ENCODE measurements at regions not wholly inside any gene's neighbourhood (a gene's known extent, or its start where the extent isn't known, plus 50 kb on each side); places are given as distances from the start of the nearest gene placed in this dataset.

GRCh38 chr6:96450770-96451130 lies 70.9 kb upstream of the UFL1 start:
- H3K27ac ChIP-seq (ENCODE audit: low read length): no peak overlapping the region
- Mint-ChIP-seq H3K27ac (no peak overlapping the region), H3K9me3 (peaks cover 1 to 2% (median 2%) of the 10 kb centered on the region in 3 donors), H3K4me1 (no peaks in the 10 kb centered on the region), H3K27me3 (no peaks in the 10 kb centered on the region), H3K36me3 (no peaks in the 10 kb centered on the region), H3K4me3 (no peak overlapping the region)
- no peaks in the 10 kb centered on the region for H3K9me3 ChIP-seq
- H3K4me3 ChIP-seq (ENCODE audit: control insufficient read depth in 1 of 2, extremely low read depth in 1 of 2, low read length in 1 of 2): no peak overlapping the region
- H3K27me3 ChIP-seq (replicated peaks in 1 of 2; ENCODE audit: control insufficient read depth in 2 of 2, extremely low read depth in 1 of 2, insufficient read depth in 2 of 2, low read length in 1 of 2): no peaks in the 10 kb centered on the region
- ATAC-seq (replicated peaks in 1 of 4) (no peak), DNase-seq (no peak)
- H3K4me1 ChIP-seq (ENCODE audit: control insufficient read depth in 1 of 2, extremely low read depth in 1 of 2, insufficient read depth in 2 of 2, low read length in 2 of 2): no peaks in the 10 kb centered on the region
- ChIA-PET CTCF (no interaction called here), POLR2A (no interaction called here)
- H3K36me3 ChIP-seq (ENCODE audit: control insufficient read depth in 2 of 2, extremely low read depth in 1 of 2, insufficient read depth in 1 of 2, low read length in 1 of 2): no peaks in the 10 kb centered on the region

DNA sequence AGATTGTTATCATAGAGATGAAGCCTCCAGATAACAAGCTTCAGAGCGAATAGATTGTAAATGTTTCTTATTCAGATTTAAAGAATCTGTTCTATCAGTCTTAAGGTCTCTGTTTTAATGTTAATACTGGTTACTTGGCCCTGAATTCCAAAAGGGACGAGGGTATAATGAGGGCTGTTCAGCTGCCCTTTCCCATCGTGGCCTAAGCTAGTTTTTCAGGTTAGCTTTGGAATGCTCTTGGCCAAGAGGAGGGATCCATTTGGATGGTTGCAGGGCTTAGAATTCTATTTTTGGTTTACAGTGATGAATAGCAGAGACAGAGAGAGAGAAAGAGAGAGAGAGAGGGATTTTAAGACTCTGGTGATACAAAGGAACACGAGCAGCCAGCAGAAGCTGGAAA lies 62.8 kb upstream of the UFL1 start:
- Histone ChIP-seq H3K27me3 (replicated peaks in 1 of 2; ENCODE audit: control insufficient read depth in 2 of 2, extremely low read depth in 1 of 2, insufficient read depth in 2 of 2, low read length in 1 of 2) (no peaks in the 10 kb centered on the region), H3K4me3 (ENCODE audit: control insufficient read depth in 1 of 2, extremely low read depth in 1 of 2, low read length in 1 of 2) (no peak overlapping the region), H3K36me3 (ENCODE audit: control insufficient read depth in 2 of 2, extremely low read depth in 1 of 2, insufficient read depth in 1 of 2, low read length in 1 of 2) (no peaks in the 10 kb centered on the region), H3K9me3 (no peaks in the 10 kb centered on the region), H3K27ac (ENCODE audit: low read length) (no peak overlapping the region), H3K4me1 (ENCODE audit: control insufficient read depth in 1 of 2, extremely low read depth in 1 of 2, insufficient read depth in 2 of 2, low read length in 2 of 2) (no peaks in the 10 kb centered on the region)
- Mint-ChIP-seq H3K27me3 (no peaks in the 10 kb centered on the region), H3K36me3 (no peaks in the 10 kb centered on the region), H3K9me3 (no peaks in the 10 kb centered on the region), H3K4me1 (no peaks in the 10 kb centered on the region), H3K4me3 (no peak overlapping the region), H3K27ac (no peak overlapping the region)
- DNase-seq: no peak
- WGBS (ENCODE audit: insufficient coverage): 73% methylated on average over 4 of the region's 4 CpGs
- POLR2A ChIA-PET: no interaction called here
- ATAC-seq (replicated peaks in 1 of 4): no peak
- CTCF ChIA-PET: interaction anchor here in 1 of 2 donors (1.0 kb wide), 1 partner anchor 9 kb away, joined by 3 read pairs; no protein-coding TSS in a partner anchor

DNA sequence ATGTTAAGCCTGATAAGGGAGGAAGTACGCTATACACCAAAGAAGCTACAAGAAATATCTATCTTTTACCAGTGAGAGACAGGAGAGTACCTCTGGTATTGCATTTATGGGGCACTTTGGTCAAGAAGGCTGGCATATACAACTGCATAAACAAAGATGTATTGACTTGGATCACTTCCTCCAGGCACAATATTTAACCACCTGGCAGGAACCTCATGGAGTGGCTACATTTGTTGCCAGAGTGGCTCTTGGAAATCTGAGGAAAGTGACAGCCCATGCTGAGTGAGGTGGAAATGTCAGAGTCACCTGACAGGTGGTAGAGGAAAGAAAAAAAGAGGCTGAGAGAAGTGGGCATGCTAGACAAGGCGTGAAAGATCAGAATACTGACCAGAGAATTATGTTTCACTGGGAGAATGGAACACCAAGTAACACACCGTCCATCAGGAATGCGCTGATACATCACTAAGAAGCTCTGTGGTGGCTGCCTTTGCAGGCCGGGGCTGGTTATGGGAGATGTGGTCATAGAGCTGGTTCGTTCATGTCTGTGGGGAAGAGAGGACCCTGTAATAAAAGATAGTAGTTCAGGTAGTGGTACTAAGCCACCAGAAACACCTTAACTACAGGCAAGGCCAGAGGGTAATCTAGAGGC lies 61.4 kb upstream of the UFL1 start:
- Histone ChIP-seq H3K4me1 (ENCODE audit: control insufficient read depth in 1 of 2, extremely low read depth in 1 of 2, insufficient read depth in 2 of 2, low read length in 2 of 2) (no peaks in the 10 kb centered on the region), H3K27ac (ENCODE audit: low read length) (no peak overlapping the region), H3K4me3 (ENCODE audit: control insufficient read depth in 1 of 2, extremely low read depth in 1 of 2, low read length in 1 of 2) (no peak overlapping the region), H3K9me3 (no peaks in the 10 kb centered on the region), H3K27me3 (replicated peaks in 1 of 2; ENCODE audit: control insufficient read depth in 2 of 2, extremely low read depth in 1 of 2, insufficient read depth in 2 of 2, low read length in 1 of 2) (no peaks in the 10 kb centered on the region), H3K36me3 (ENCODE audit: control insufficient read depth in 2 of 2, extremely low read depth in 1 of 2, insufficient read depth in 1 of 2, low read length in 1 of 2) (no peaks in the 10 kb centered on the region)
- ATAC-seq (replicated peaks in 1 of 4) (no peak), DNase-seq (no peak)
- Mint-ChIP-seq H3K27ac (no peak overlapping the region), H3K36me3 (no peaks in the 10 kb centered on the region), H3K4me3 (no peak overlapping the region), H3K4me1 (peaks cover 0 to 2% (median 2%) of the 10 kb centered on the region in 3 donors), H3K9me3 (no peaks in the 10 kb centered on the region), H3K27me3 (no peaks in the 10 kb centered on the region)
- ChIA-PET CTCF (no interaction called here), POLR2A (no interaction called here)
- 89% methylated on average over 4 of the region's 6 CpGs for WGBS (ENCODE audit: insufficient coverage)

DNA sequence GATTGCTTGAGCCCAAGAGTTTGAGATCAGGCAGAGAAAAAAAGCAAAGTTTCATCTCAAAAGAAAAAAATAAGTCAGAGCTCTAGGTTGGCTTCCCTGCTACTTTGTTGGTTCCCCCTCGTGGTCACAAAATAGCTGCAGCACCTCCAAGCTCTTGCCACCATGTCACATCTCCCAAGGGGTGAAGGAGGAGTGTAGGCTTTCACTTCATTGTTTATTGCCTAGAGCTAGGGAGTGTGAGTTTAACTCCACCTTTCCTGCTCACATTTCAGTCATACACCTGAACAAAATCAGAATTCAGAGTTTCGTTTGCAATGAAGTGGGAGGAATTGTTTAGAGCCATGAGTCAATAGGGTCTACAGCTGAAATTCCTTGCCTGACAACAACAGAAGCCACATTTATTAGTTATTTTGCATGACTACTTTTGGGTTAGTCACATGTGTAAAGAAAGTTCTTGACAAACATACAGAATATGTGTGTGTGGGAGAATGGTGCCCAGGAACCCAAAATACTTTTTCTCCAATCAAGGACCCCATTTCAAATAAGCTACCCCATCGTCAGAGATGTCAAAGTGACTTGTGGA lies 56.2 kb upstream of the UFL1 start:
- H3K27ac ChIP-seq (ENCODE audit: low read length): no peak overlapping the region
- Mint-ChIP-seq H3K27ac (no peak overlapping the region), H3K4me1 (peaks cover 16 to 27% (median 25%) of the 10 kb centered on the region in 3 donors), H3K27me3 (no peaks in the 10 kb centered on the region), H3K36me3 (no peaks in the 10 kb centered on the region), H3K4me3 (no peak overlapping the region), H3K9me3 (no peaks in the 10 kb centered on the region)
- no peak overlapping the region for H3K4me3 ChIP-seq (ENCODE audit: control insufficient read depth in 1 of 2, extremely low read depth in 1 of 2, low read length in 1 of 2)
- POLR2A ChIA-PET: no interaction called here
- WGBS (ENCODE audit: insufficient coverage): no CpG with 5 or more reads among the region's 3 CpGs
- no peak for DNase-seq
- H3K36me3 ChIP-seq (ENCODE audit: control insufficient read depth in 2 of 2, extremely low read depth in 1 of 2, insufficient read depth in 1 of 2, low read length in 1 of 2): no peaks in the 10 kb centered on the region
- H3K27me3 ChIP-seq (replicated peaks in 1 of 2; ENCODE audit: control insufficient read depth in 2 of 2, extremely low read depth in 1 of 2, insufficient read depth in 2 of 2, low read length in 1 of 2): no peaks in the 10 kb centered on the region
- H3K4me1 ChIP-seq (ENCODE audit: control insufficient read depth in 1 of 2, extremely low read depth in 1 of 2, insufficient read depth in 2 of 2, low read length in 2 of 2): peaks cover 0 to 4% of the 10 kb centered on the region in 2 experiments
- CTCF ChIA-PET: interaction anchor here in 1 of 2 donors (0.6 kb wide), 1 partner anchor 72 kb away, joined by 3 read pairs; no protein-coding TSS in a partner anchor
- no peaks in the 10 kb centered on the region for H3K9me3 ChIP-seq
- ATAC-seq (replicated peaks in 1 of 4): no peak

- Histone ChIP-seq H3K27me3 (replicated peaks in 1 of 2; ENCODE audit: control insufficient read depth in 2 of 2, extremely low read depth in 1 of 2, insufficient read depth in 2 of 2, low read length in 1 of 2) (no peaks in the 10 kb centered on the region), H3K9me3 (no peaks in the 10 kb centered on the region), H3K27ac (ENCODE audit: low read length) (no peak overlapping the region), H3K36me3 (ENCODE audit: control insufficient read depth in 2 of 2, extremely low read depth in 1 of 2, insufficient read depth in 1 of 2, low read length in 1 of 2) (no peaks in the 10 kb centered on the region), H3K4me3 (ENCODE audit: control insufficient read depth in 1 of 2, extremely low read depth in 1 of 2, low read length in 1 of 2) (no peak overlapping the region), H3K4me1 (ENCODE audit: control insufficient read depth in 1 of 2, extremely low read depth in 1 of 2, insufficient read depth in 2 of 2, low read length in 2 of 2) (peaks cover 0 to 4% of the 10 kb centered on the region in 2 experiments)
- Mint-ChIP-seq H3K9me3 (no peaks in the 10 kb centered on the region), H3K27ac (peak overlapping the region; percentile 33 to 61), H3K27me3 (no peaks in the 10 kb centered on the region), H3K4me1 (peaks cover 16 to 27% (median 25%) of the 10 kb centered on the region in 3 donors), H3K4me3 (no peak overlapping the region), H3K36me3 (no peaks in the 10 kb centered on the region)
- DNase-seq (peak in 1 of 35 experiments; percentile 24), ATAC-seq (replicated peaks in 1 of 4) (peak in 2 of 4 experiments; percentile 52 to 71)
- WGBS (ENCODE audit: insufficient coverage): 20% methylated on average over 1 of the region's 2 CpGs
- CTCF ChIA-PET: no interaction called here
- POLR2A ChIA-PET: interaction anchor here in 1 of 2 donors (0.6 kb wide), 1 partner anchor 472 kb away, joined by 3 read pairs; no protein-coding TSS in a partner anchor
These were observed 55.3 kb upstream of the UFL1 start for GRCh38 chr6:96466147-96466863.

DNA sequence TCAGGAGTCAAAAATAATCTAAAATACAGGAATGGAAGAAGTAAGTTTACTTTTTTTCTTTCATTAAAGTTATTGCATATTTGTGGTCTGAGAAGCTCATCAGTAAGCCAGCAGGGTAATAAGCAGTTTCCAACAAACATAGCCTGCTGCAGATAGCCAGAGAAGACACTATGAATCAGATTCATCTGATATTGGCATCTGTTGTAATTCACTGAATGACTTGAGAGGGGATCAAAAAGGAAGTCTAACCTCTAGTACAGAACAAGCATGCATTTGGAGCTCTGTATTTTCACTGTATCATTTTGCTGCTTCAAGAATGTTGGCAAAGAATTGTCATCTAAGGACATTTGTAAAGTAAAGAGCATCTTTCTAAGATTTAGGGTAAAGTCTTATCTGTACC lies 53.8 kb upstream of the UFL1 start:
- Mint-ChIP-seq H3K4me1 (peaks cover 16 to 27% (median 25%) of the 10 kb centered on the region in 3 donors), H3K27ac (no peak overlapping the region), H3K4me3 (no peak overlapping the region), H3K36me3 (no peaks in the 10 kb centered on the region), H3K27me3 (peaks cover 0 to 3% of the 10 kb centered on the region in 2 donors), H3K9me3 (no peaks in the 10 kb centered on the region)
- no peaks in the 10 kb centered on the region for H3K27me3 ChIP-seq (replicated peaks in 1 of 2; ENCODE audit: control insufficient read depth in 2 of 2, extremely low read depth in 1 of 2, insufficient read depth in 2 of 2, low read length in 1 of 2)
- DNase-seq (no peak), ATAC-seq (replicated peaks in 1 of 4) (no peak)
- H3K9me3 ChIP-seq: no peaks in the 10 kb centered on the region
- no peak overlapping the region for H3K4me3 ChIP-seq (ENCODE audit: control insufficient read depth in 1 of 2, extremely low read depth in 1 of 2, low read length in 1 of 2)
- CTCF ChIA-PET: interaction anchor here (1.1 to 1.2 kb wide), 3 partner anchors 9 to 54 kb away, joined by 3 read pairs; partner anchors contain the start of gene UFL1 (in 1 of the 2)
- peaks cover 0 to 4% of the 10 kb centered on the region in 2 experiments for H3K4me1 ChIP-seq (ENCODE audit: control insufficient read depth in 1 of 2, extremely low read depth in 1 of 2, insufficient read depth in 2 of 2, low read length in 2 of 2)
- no peak overlapping the region for H3K27ac ChIP-seq (ENCODE audit: low read length)
- no peaks in the 10 kb centered on the region for H3K36me3 ChIP-seq (ENCODE audit: control insufficient read depth in 2 of 2, extremely low read depth in 1 of 2, insufficient read depth in 1 of 2, low read length in 1 of 2)
- POLR2A ChIA-PET: no interaction called here
